ENCODE measurements at regions not wholly inside any gene's neighbourhood (a gene's known extent, or its start where the extent isn't known, plus 50 kb on each side); places are given as distances from the start of the nearest gene placed in this dataset.

GRCh38 chr18:10317864-10318690, 136.4 kb upstream of the APCDD1 start (continued):
- TF ChIP-seq ZNF26 (tag by site-specific recombination; IDR thresholded peaks at IDR 0.05): no peak

- no peak overlapping the region for H3K4me3 ChIP-seq (ENCODE audit: low read depth, low read length)
- H3K27ac ChIP-seq (ENCODE audit: extremely low read depth, low read depth, low read length): no peak overlapping the region
- ChIA-PET POLR2A (no interaction called here), CTCF (interaction anchor here (1.6 kb wide), 1 partner anchor 347 kb away, joined by 5 read pairs; no protein-coding TSS in a partner anchor)
- H3K4me1 ChIP-seq (ENCODE audit: control insufficient read depth, insufficient read depth, low read length): no peaks in the 10 kb centered on the region
- no peaks in the 10 kb centered on the region for H3K36me3 ChIP-seq (ENCODE audit: control insufficient read depth in 2 of 2, insufficient read depth in 1 of 2, low read length in 2 of 2)
- no peaks in the 10 kb centered on the region for H3K9me3 ChIP-seq (ENCODE audit: control insufficient read depth, insufficient read depth, low read depth, low read length)
- no peak for TF ChIP-seq ZNF221 (tag by site-specific recombination; IDR thresholded peaks at IDR 0.05; ENCODE audit: borderline replicate concordance)
- TF ChIP-seq GLIS1 (tag by site-specific recombination; IDR thresholded peaks at IDR 0.05): peak; percentile 68
- no peak for TF ChIP-seq ZNF670 (tag by site-specific recombination; IDR thresholded peaks at IDR 0.05; ENCODE audit: low read depth)
- peak; percentile 61; the same call in 1 of the 2 replicates for TF ChIP-seq ZIC2 (tag by site-specific recombination; IDR thresholded peaks at IDR 0.05)
- peak; percentile 49; the same call in 1 of the 2 replicates for TF ChIP-seq ZNF600 (tag by site-specific recombination; IDR thresholded peaks at IDR 0.05)
Measured at GRCh38 chr18:10318691-10318970, 135.8 kb upstream of the APCDD1 start.

GRCh38 chr18:10319026-10319425, 135.4 kb upstream of the APCDD1 start:
- no peaks in the 10 kb centered on the region for H3K4me1 ChIP-seq (ENCODE audit: control insufficient read depth, insufficient read depth, low read length)
- ChIA-PET CTCF (interaction anchor here (1.6 kb wide), 1 partner anchor 347 kb away, joined by 5 read pairs; no protein-coding TSS in a partner anchor), POLR2A (no interaction called here)
- no peak overlapping the region for H3K4me3 ChIP-seq (ENCODE audit: low read depth, low read length)
- no peak for TF ChIP-seq ZNF624 (tag by site-specific recombination; IDR thresholded peaks at IDR 0.05)
- no peak for TF ChIP-seq BCL6B (tag by site-specific recombination; IDR thresholded peaks at IDR 0.05)
- TF ChIP-seq ZNF423 (tag by site-specific recombination; IDR thresholded peaks at IDR 0.05): no peak
- TF ChIP-seq ZNF510 (tag by site-specific recombination; IDR thresholded peaks at IDR 0.05; ENCODE audit: insufficient replicate concordance): no peak
- no peak for TF ChIP-seq HOXD13 (CRISPR knock-in tag; IDR thresholded peaks at IDR 0.05; ENCODE audit: borderline replicate concordance)
- no peak for TF ChIP-seq ZNF398 (tag by site-specific recombination; IDR thresholded peaks at IDR 0.05)
- TF ChIP-seq KLF10 (tag by site-specific recombination; IDR thresholded peaks at IDR 0.05): no peak
- TF ChIP-seq ZNF155 (tag by site-specific recombination; IDR thresholded peaks at IDR 0.05): no peak
- TF ChIP-seq ZNF184 (tag by site-specific recombination; IDR thresholded peaks at IDR 0.05): no peak
- no peak for TF ChIP-seq ZNF639 (tag by site-specific recombination; IDR thresholded peaks at IDR 0.05)
- TF ChIP-seq ZFP69B (tag by site-specific recombination; IDR thresholded peaks at IDR 0.05): no peak
- no peak for TF ChIP-seq SP3 (tag by site-specific recombination; IDR thresholded peaks at IDR 0.05)
- no peak for TF ChIP-seq ZNF664 (tag by site-specific recombination; IDR thresholded peaks at IDR 0.05)
- no peak for TF ChIP-seq ZBTB21 (tag by site-specific recombination; IDR thresholded peaks at IDR 0.05)
- H3K9me3 ChIP-seq (ENCODE audit: control insufficient read depth, insufficient read depth, low read depth, low read length): no peaks in the 10 kb centered on the region
- no peaks in the 10 kb centered on the region for H3K36me3 ChIP-seq (ENCODE audit: control insufficient read depth in 2 of 2, insufficient read depth in 1 of 2, low read length in 2 of 2)
- H3K27ac ChIP-seq (ENCODE audit: extremely low read depth, low read depth, low read length): no peak overlapping the region
